ENCODE measurements at regions not wholly inside any gene's neighbourhood (a gene's known extent, or its start where the extent isn't known, plus 50 kb on each side); places are given as distances from the start of the nearest gene placed in this dataset.

- TF ChIP-seq CTCF (IDR thresholded peaks at IDR 0.05) (no peak), POLR2A (IDR thresholded peaks at IDR 0.05) (no peak)
These were observed 421.1 kb downstream of the PTH2R start for GRCh38 chr2:208827549-208828221.
